Lung (tissue), 11 donors: ENCODE measurements at regions not wholly inside any gene's neighbourhood (a gene's known extent, or its start where the extent isn't known, plus 50 kb on each side); places are given as distances from the start of the nearest gene placed in this dataset.

Source experiments
- ATAC-seq: fragments of 200-7000 bp; cut with Tn5 transposase; one replicate; pipeline ENCODE4 v1.9.1; 2020; ENCODE audit warnings: moderate number of reproducible peaks; ENCODE audit not compliant: insufficient read depth, low FRiP score
- DNase-seq, 3 donors: peaks; one replicate each; pipeline ENCODE4 v3.0.0-alpha.2; 2013 to 2017
- H3K27ac ChIP-seq, 2 donors: one replicate each; pipeline ENCODE4 v1.5.1; 2013; ENCODE audit warnings: mild to moderate bottlenecking in 2 of 2, moderate library complexity in 2 of 2, control low read depth in 1 of 2, inconsistent platforms in 1 of 2, low read depth in 1 of 2, low read length in 1 of 2
- H3K27me3 ChIP-seq, 3 donors: one replicate each; pipeline ENCODE4 v1.5.1; 2013; ENCODE audit warnings: low read length in 2 of 3; ENCODE audit not compliant: control insufficient read depth in 3 of 3, insufficient read depth in 3 of 3
- H3K36me3 ChIP-seq, 4 donors: one replicate each; pipeline ENCODE4 v1.5.1; 2013; ENCODE audit warnings: low read length in 4 of 4, mild to moderate bottlenecking in 1 of 4, moderate library complexity in 1 of 4; ENCODE audit not compliant: control insufficient read depth in 4 of 4, insufficient read depth in 4 of 4
- H3K4me1 ChIP-seq, 5 donors: one replicate each; pipeline ENCODE4 v1.5.1; 2013; ENCODE audit warnings: low read length in 5 of 5, mild to moderate bottlenecking in 2 of 5, moderate library complexity in 1 of 5; ENCODE audit not compliant: control insufficient read depth in 5 of 5, insufficient read depth in 5 of 5
- H3K4me3 ChIP-seq: one replicate; pipeline ENCODE4 v1.5.1; 2013; ENCODE audit warnings: mild to moderate bottlenecking, control low read depth, moderate library complexity
- H3K9ac ChIP-seq, 2 donors: one replicate each; pipeline ENCODE4 v1.5.1; 2013; ENCODE audit warnings: low read length in 2 of 2, control low read depth in 1 of 2; ENCODE audit not compliant: insufficient read depth in 1 of 2
- H3K9me3 ChIP-seq, 4 donors: one replicate each; pipeline ENCODE4 v1.5.1; 2013; ENCODE audit warnings: low read length in 3 of 4, mild to moderate bottlenecking in 1 of 4, moderate library complexity in 1 of 4; ENCODE audit not compliant: control insufficient read depth in 4 of 4, insufficient read depth in 3 of 4
- CTCF ChIP-seq: IDR thresholded peaks from 2 replicates; pipeline ENCODE4 v1.5.1; 2012; ENCODE audit warnings: mild to moderate bottlenecking; ENCODE audit errors: control extremely low read depth, extremely low read depth
- WGBS, 2 donors: extraction: QIAGEN DNeasy Blood & Tissue Kit; methylation state at CpG; one replicate each; pipeline ENCODE4 v1.1.7; 2013; 5-methylcytosine and 5-hydroxymethylcytosine counted together
- donor health status: control.
- donor health status: control.
- donor health status: Bipolar disorder and iron deficiency.
- donor health status: healthy.
- donor health status: DM: yes; HTN: yes; CAD: no.

GRCh38 chr18:39635966-39636365 is 2070.4 kb upstream of the CELF4 start:
- ATAC-seq = no peak
- Histone ChIP-seq H3K27me3 (no peaks in the 10 kb centered on the region), H3K4me3 (no peak overlapping the region), H3K27ac (no peak overlapping the region), H3K9ac (no peak overlapping the region), H3K4me1 (peaks cover 0 to 10% (median 0%) of the 10 kb centered on the region in 5 donors), H3K9me3 (no peaks in the 10 kb centered on the region), H3K36me3 (no peaks in the 10 kb centered on the region)
- TF ChIP-seq CTCF = no peak
- DNase-seq = no peak

GRCh38 chr18:39635192-39635591 is 2069.6 kb upstream of the CELF4 start:
- Histone ChIP-seq H3K27me3 (no peaks in the 10 kb centered on the region), H3K9ac (no peak overlapping the region), H3K9me3 (no peaks in the 10 kb centered on the region), H3K27ac (no peak overlapping the region), H3K4me3 (no peak overlapping the region), H3K36me3 (no peaks in the 10 kb centered on the region), H3K4me1 (peaks cover 0 to 10% (median 0%) of the 10 kb centered on the region in 5 donors)
- DNase-seq (no peak), ATAC-seq (no peak)
- TF ChIP-seq CTCF = no peak

DNA sequence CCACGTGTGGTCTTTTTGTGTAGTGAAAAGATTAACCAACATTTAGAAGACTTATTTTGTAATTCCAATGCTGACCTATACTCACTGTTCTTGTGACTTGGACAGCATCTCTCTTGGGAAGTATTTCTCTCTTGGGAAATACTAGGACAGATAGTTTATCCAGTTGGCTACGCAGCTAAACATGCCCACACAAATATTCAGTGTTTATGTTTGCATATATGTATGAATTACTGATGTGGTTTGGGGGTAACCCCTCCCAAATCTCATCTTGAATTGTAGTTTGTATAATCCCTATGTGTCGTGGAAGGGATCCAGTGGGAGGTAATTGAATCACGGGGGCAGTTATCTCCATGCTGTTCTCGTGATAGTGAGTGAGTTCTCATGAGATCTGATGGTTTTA is 2062.3 kb upstream of the CELF4 start:
- no peaks in the 10 kb centered on the region for H3K36me3 ChIP-seq
- no peaks in the 10 kb centered on the region for H3K27me3 ChIP-seq
- ATAC-seq (no peak), DNase-seq (peak in 2 of 3 donors; percentile 39 to 46)
- H3K4me1 ChIP-seq = peaks cover 0 to 10% (median 3%) of the 10 kb centered on the region in 5 donors
- H3K9ac ChIP-seq = no peak overlapping the region
- no peak overlapping the region for H3K27ac ChIP-seq
- no peak for TF ChIP-seq CTCF
- WGBS, 2 donors = 67 to 89% methylated on average over 5 of the region's 5 CpGs
- H3K9me3 ChIP-seq = no peaks in the 10 kb centered on the region
- H3K4me3 ChIP-seq = no peak overlapping the region

- no peak for ATAC-seq
- no peaks in the 10 kb centered on the region for H3K27me3 ChIP-seq
- 85 to 89% methylated on average over 4 of the region's 4 CpGs for WGBS, 2 donors
- H3K27ac ChIP-seq = no peak overlapping the region
- TF ChIP-seq CTCF = no peak
- no peaks in the 10 kb centered on the region for H3K9me3 ChIP-seq
- H3K4me1 ChIP-seq = peaks cover 0 to 10% (median 3%) of the 10 kb centered on the region in 5 donors
- no peaks in the 10 kb centered on the region for H3K36me3 ChIP-seq
- no peak overlapping the region for H3K4me3 ChIP-seq
- H3K9ac ChIP-seq = no peak overlapping the region
- no peak for DNase-seq
These were observed 2059.4 kb upstream of the CELF4 start for GRCh38 chr18:39624961-39625360.
